ENCODE measurements at regions not wholly inside any gene's neighbourhood (a gene's known extent, or its start where the extent isn't known, plus 50 kb on each side); places are given as distances from the start of the nearest gene placed in this dataset.

DNA sequence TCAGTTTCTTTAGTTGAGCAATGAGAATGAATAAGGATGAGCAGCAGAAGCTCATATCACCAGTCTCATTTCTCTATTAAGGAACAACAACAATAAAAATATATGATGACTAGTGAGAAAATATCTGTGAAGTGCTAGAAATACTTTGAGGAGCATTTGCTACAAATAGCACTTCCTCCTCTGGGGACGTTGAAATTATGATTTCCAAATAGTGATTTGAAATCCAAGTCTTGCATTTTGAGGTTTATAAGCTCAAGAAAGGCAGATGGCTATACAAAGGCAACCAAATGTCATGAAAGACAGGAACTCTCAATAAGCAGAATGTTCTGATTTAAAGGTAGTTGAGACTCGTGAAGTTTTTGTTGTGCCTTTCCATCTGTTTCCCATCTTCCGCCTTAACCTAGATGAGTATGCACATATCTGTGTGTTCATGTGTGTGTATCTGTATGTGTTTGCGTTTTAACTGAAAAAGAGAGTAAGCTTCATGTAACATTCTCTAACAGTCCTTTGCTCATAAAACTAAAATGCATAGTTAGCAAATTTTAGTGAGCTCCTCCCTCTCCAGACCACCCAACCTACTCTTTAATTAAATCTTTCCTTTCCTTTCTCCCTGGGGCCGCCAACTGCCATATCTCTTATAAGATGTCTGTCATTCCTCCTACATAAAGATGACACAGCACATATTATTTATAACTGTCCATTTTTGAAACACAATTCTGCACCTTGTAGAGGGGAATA, 222.6 kb upstream of the RASGEF1B start:
- Histone ChIP-seq H4K20me1 (ENCODE audit: insufficient read depth) (no peaks in the 10 kb centered on the region), H3K9ac (ENCODE audit: low read length) (no peak overlapping the region), H3K4me2 (ENCODE audit: low read length) (no peak overlapping the region), H3K9me2 (ENCODE audit: insufficient read depth, low read length) (no peaks in the 10 kb centered on the region), H3K27me3 (ENCODE audit: insufficient read depth, low read depth, low read length) (no peaks in the 10 kb centered on the region), H3K36me3 (ENCODE audit: insufficient read depth, low read length) (no peaks in the 10 kb centered on the region), H3K27ac (ENCODE audit: low read length) (no peak overlapping the region), H3K4me3 (ENCODE audit: low read length) (no peak overlapping the region), H2AFZ (ENCODE audit: low read depth, low read length) (no peak overlapping the region), H3K9me3 (ENCODE audit: low read length) (no peaks in the 10 kb centered on the region), H3K79me2 (replicated peaks; ENCODE audit: insufficient read depth, low read length) (no peaks in the 10 kb centered on the region), H3F3A (ENCODE audit: insufficient read depth, low read length, poor library complexity, severe bottlenecking) (no peaks in the 10 kb centered on the region)
- no peak for TF ChIP-seq EZH2 (IDR thresholded peaks at IDR 0.05; ENCODE audit: borderline replicate concordance, insufficient read depth, low read length, poor library complexity, severe bottlenecking)
- TF ChIP-seq POLR2AphosphoS5 (IDR thresholded peaks at IDR 0.05), result no peak
- no peak for TF ChIP-seq REST (IDR thresholded peaks at IDR 0.05; ENCODE audit: borderline replicate concordance)
- TF ChIP-seq RAD21 (conservative IDR thresholded peaks at IDR 0.05), result no peak
- TF ChIP-seq TAF1 (IDR thresholded peaks at IDR 0.05; ENCODE audit: low read depth), result no peak
- no peak for TF ChIP-seq MXI1 (conservative IDR thresholded peaks at IDR 0.05; ENCODE audit: poor library complexity, severe bottlenecking)
- no peak for TF ChIP-seq CTCF (IDR thresholded peaks at IDR 0.05; ENCODE audit: poor library complexity, severe bottlenecking)
- TF ChIP-seq EP300 (conservative IDR thresholded peaks at IDR 0.05; ENCODE audit: poor library complexity, severe bottlenecking), result no peak
- TF ChIP-seq SMC3 (conservative IDR thresholded peaks at IDR 0.05; ENCODE audit: poor library complexity), result no peak

GRCh38 chr4:81690871-81691270, 219.2 kb upstream of the RASGEF1B start:
- Histone ChIP-seq H3K4me3 (ENCODE audit: low read length) (no peak overlapping the region), H3K27ac (ENCODE audit: low read length) (no peak overlapping the region), H3K4me2 (ENCODE audit: low read length) (no peak overlapping the region), H3K36me3 (ENCODE audit: insufficient read depth, low read length) (no peaks in the 10 kb centered on the region), H3F3A (ENCODE audit: insufficient read depth, low read length, poor library complexity, severe bottlenecking) (no peaks in the 10 kb centered on the region), H3K9me2 (ENCODE audit: insufficient read depth, low read length) (no peaks in the 10 kb centered on the region), H3K27me3 (ENCODE audit: insufficient read depth, low read depth, low read length) (no peaks in the 10 kb centered on the region), H2AFZ (ENCODE audit: low read depth, low read length) (no peak overlapping the region), H3K79me2 (replicated peaks; ENCODE audit: insufficient read depth, low read length) (no peaks in the 10 kb centered on the region), H3K9me3 (ENCODE audit: low read length) (no peaks in the 10 kb centered on the region), H4K20me1 (ENCODE audit: insufficient read depth) (no peaks in the 10 kb centered on the region), H3K9ac (ENCODE audit: low read length) (no peak overlapping the region)
- no peak for TF ChIP-seq RAD21 (conservative IDR thresholded peaks at IDR 0.05)
- TF ChIP-seq EP300 (conservative IDR thresholded peaks at IDR 0.05; ENCODE audit: poor library complexity, severe bottlenecking), result no peak
- no peak for TF ChIP-seq POLR2AphosphoS5 (IDR thresholded peaks at IDR 0.05)
- no peak for TF ChIP-seq CTCF (IDR thresholded peaks at IDR 0.05; ENCODE audit: poor library complexity, severe bottlenecking)
- TF ChIP-seq REST (IDR thresholded peaks at IDR 0.05; ENCODE audit: borderline replicate concordance), result no peak
- TF ChIP-seq MXI1 (conservative IDR thresholded peaks at IDR 0.05; ENCODE audit: poor library complexity, severe bottlenecking), result no peak
- TF ChIP-seq EZH2 (IDR thresholded peaks at IDR 0.05; ENCODE audit: borderline replicate concordance, insufficient read depth, low read length, poor library complexity, severe bottlenecking), result no peak
